ENCODE measurements at regions not wholly inside any gene's neighbourhood (a gene's known extent, or its start where the extent isn't known, plus 50 kb on each side); places are given as distances from the start of the nearest gene placed in this dataset.

- TF ChIP-seq CTCF (IDR thresholded peaks at IDR 0.05) (no peak), EZH2 (IDR thresholded peaks at IDR 0.05; ENCODE audit: borderline replicate concordance, insufficient read depth, low read depth, low read length, poor library complexity, severe bottlenecking) (no peak)
These were observed 1030.9 kb downstream of the FSTL5 start for GRCh38 chr4:161132715-161133425.

Measured in B cell (primary cell).